GM21528 (cell line): ENCODE measurements at regions not wholly inside any gene's neighbourhood (a gene's known extent, or its start where the extent isn't known, plus 50 kb on each side); places are given as distances from the start of the nearest gene placed in this dataset.

Source experiments
- ATAC-seq: cut with Tn5 transposase; IDR thresholded peaks from one replicate; pipeline ENCODE4 v1.9.1; 2021; ENCODE audit warnings: mild to moderate bottlenecking, moderate library complexity; ENCODE audit not compliant: unreplicated experiment, low FRiP score

GRCh38 chr7:41152179-41152678 lies 550.7 kb downstream of the INHBA start:
- no peak for ATAC-seq

- no peak for ATAC-seq
Observed at GRCh38 chr7:41149576-41149975, 553.3 kb downstream of the INHBA start.

GRCh38 chr7:41148521-41148951 lies 554.4 kb downstream of the INHBA start:
- ATAC-seq, result no peak

GRCh38 chr7:41147606-41148485 lies 555.0 kb downstream of the INHBA start:
- ATAC-seq, result no peak

- no peak for ATAC-seq
Observed at GRCh38 chr7:41146429-41146828, 556.5 kb downstream of the INHBA start.

- no peak for ATAC-seq
Observed at GRCh38 chr7:41145656-41146055, 557.2 kb downstream of the INHBA start.

GRCh38 chr7:41142904-41143473 lies 559.9 kb downstream of the INHBA start:
- ATAC-seq, result no peak

GRCh38 chr7:41139789-41140188 lies 563.1 kb downstream of the INHBA start:
- no peak for ATAC-seq

GRCh38 chr7:41136551-41136950 lies 566.3 kb downstream of the INHBA start:
- no peak for ATAC-seq

- ATAC-seq, result no peak
Observed at GRCh38 chr7:41135511-41135910, 567.4 kb downstream of the INHBA start.

- peak; percentile 95 for ATAC-seq
Observed at GRCh38 chr7:41134300-41135255, 568.3 kb downstream of the INHBA start.

GRCh38 chr7:41133690-41134299 lies 569.1 kb downstream of the INHBA start:
- peak; percentile 43 for ATAC-seq

- ATAC-seq, result no peak
Observed at GRCh38 chr7:41131956-41132355, 570.9 kb downstream of the INHBA start.

- ATAC-seq, result no peak
Observed at GRCh38 chr7:41130561-41131236, 572.2 kb downstream of the INHBA start.

- no peak for ATAC-seq
Observed at GRCh38 chr7:41130086-41130485, 572.8 kb downstream of the INHBA start.

GRCh38 chr7:41125343-41125742 lies 577.5 kb downstream of the INHBA start:
- no peak for ATAC-seq

GRCh38 chr7:41122256-41122987 lies 580.5 kb downstream of the INHBA start:
- no peak for ATAC-seq

GRCh38 chr7:41121228-41121627 lies 581.7 kb downstream of the INHBA start:
- no peak for ATAC-seq

- no peak for ATAC-seq
Observed at GRCh38 chr7:41118486-41118885, 584.4 kb downstream of the INHBA start.
